SK-N-SH (cell line): ENCODE measurements at regions not wholly inside any gene's neighbourhood (a gene's known extent, or its start where the extent isn't known, plus 50 kb on each side); places are given as distances from the start of the nearest gene placed in this dataset.

ENCODE experiments used
- CTCF ChIA-PET: fragments of 300-600, 350-600 bp; formaldehyde crosslinking; extraction: SDS; loops from one replicate; lab custom pipeline; 2021; lab: Yijun Ruan, JAX
- POLR2A ChIA-PET: fragments of 350-600 bp; sonication (Branson Sonifier 250); formaldehyde crosslinking; extraction: SDS; loops from one replicate; lab custom pipeline; 2020; ENCODE audit warnings: antibody characterized with exemption, inconsistent platforms; lab: Yijun Ruan, JAX
- DNase-seq: peaks from one replicate; pipeline ENCODE4 v3.0.0; 2012
- H2AFZ ChIP-seq: fragments of 200-600 bp; sonication (generic); 2 replicates; pipeline ENCODE4 v1.8.1; 2016; ENCODE audit warnings: antibody characterized with exemption, mild to moderate bottlenecking, low read depth
- H3F3A ChIP-seq: fragments of 200-600 bp; sonication (generic); replicated peaks from 2 replicates; pipeline ENCODE3; 2016; ENCODE audit warnings: antibody characterized with exemption, mild to moderate bottlenecking; ENCODE audit not compliant: insufficient read depth
- H3K27ac ChIP-seq, 2 experiments: fragments of 200-500 bp in 1 of 2; fragments of 200-600 bp in 1 of 2; sonication (Bioruptor generic) in 1 of 2; sonication (generic), shearing (Covaris generic) in 1 of 2; 2 replicates each; pipeline versions ENCODE4 v1.5.1 to v1.6.1; 2014 to 2016; ENCODE audit warnings: low read depth in 2 of 2, inconsistent platforms in 1 of 2, low read length in 1 of 2, mild to moderate bottlenecking in 1 of 2, mixed read lengths in 1 of 2
- H3K27me3 ChIP-seq: fragments of 200-600 bp; sonication (generic), shearing (Covaris generic); 2 replicates; pipeline ENCODE4 v1.6.1; 2016; ENCODE audit warnings: mixed run types; ENCODE audit not compliant: insufficient read depth
- H3K36me3 ChIP-seq, 2 experiments: fragments of 200-500 bp in 1 of 2; fragments of 200-600 bp in 1 of 2; sonication (Bioruptor generic) in 1 of 2; sonication (generic) in 1 of 2; replicated peaks in 1 of 2; 2 replicates each; pipeline versions ENCODE3 to v1.5.1; 2014 to 2016; ENCODE audit warnings: low read length in 1 of 2, mild to moderate bottlenecking in 1 of 2; ENCODE audit not compliant: insufficient read depth in 2 of 2, control insufficient read depth in 1 of 2
- H3K4me1 ChIP-seq, 2 experiments: fragments of 200-500 bp in 1 of 2; fragments of 200-600 bp in 1 of 2; sonication (Bioruptor generic) in 1 of 2; sonication (generic), shearing (Covaris generic) in 1 of 2; 2 replicates each; pipeline versions ENCODE4 v1.5.1 to v1.6.1; 2014 to 2016; ENCODE audit warnings: low read depth in 1 of 2, low read length in 1 of 2, mixed run types in 1 of 2; ENCODE audit not compliant: insufficient read depth in 2 of 2, control insufficient read depth in 1 of 2
- H3K4me2 ChIP-seq: fragments of 200-600 bp; sonication (generic), shearing (Covaris generic); 2 replicates; pipeline ENCODE4 v1.6.1; 2017; ENCODE audit warnings: mixed run types
- H3K4me3 ChIP-seq, 2 experiments: fragments of 200-500 bp in 1 of 2; fragments of 200-600 bp in 1 of 2; sonication (Bioruptor generic) in 1 of 2; sonication (generic), shearing (Covaris generic) in 1 of 2; 2 replicates each; pipeline versions ENCODE4 v1.5.1 to v1.8.1; 2014 to 2016; ENCODE audit warnings: low read depth in 2 of 2, inconsistent platforms in 1 of 2, low read length in 1 of 2, mild to moderate bottlenecking in 1 of 2, mixed read lengths in 1 of 2, moderate library complexity in 1 of 2
- H3K79me2 ChIP-seq: fragments of 200-600 bp; sonication (generic); 2 replicates; pipeline ENCODE4 v1.8.1; 2017; ENCODE audit warnings: mild to moderate bottlenecking; ENCODE audit not compliant: insufficient read depth
- H3K9ac ChIP-seq: fragments of 200-600 bp; sonication (generic); 2 replicates; pipeline ENCODE4 v1.6.1; 2017; ENCODE audit warnings: mixed run types
- H3K9me2 ChIP-seq: fragments of 200-600 bp; sonication (generic); 2 replicates; pipeline ENCODE4 v1.6.1; 2017; ENCODE audit warnings: mixed run types
- H3K9me3 ChIP-seq: fragments of 200-600 bp; sonication (generic); 2 replicates; pipeline ENCODE4 v1.6.1; 2017; ENCODE audit warnings: mixed run types, mild to moderate bottlenecking, moderate library complexity
- H4K20me1 ChIP-seq: fragments of 200-600 bp; sonication (generic); 2 replicates; pipeline ENCODE4 v1.6.1; 2017; ENCODE audit warnings: mild to moderate bottlenecking, mixed run types; ENCODE audit not compliant: insufficient read depth
- ELF1 ChIP-seq: IDR thresholded peaks from 2 replicates; pipeline ENCODE4 v1.4.0; 2012
- FOXM1 ChIP-seq: IDR thresholded peaks from 2 replicates; pipeline ENCODE4 v1.4.0; 2012; ENCODE audit warnings: low read depth, mild to moderate bottlenecking
- GABPA ChIP-seq: IDR thresholded peaks from 2 replicates; pipeline ENCODE4 v1.4.0; 2012; ENCODE audit warnings: low read depth, mild to moderate bottlenecking
- IRF3 ChIP-seq: fragments of 150-350 bp; IDR thresholded peaks from 2 replicates; pipeline ENCODE4 v1.6.1; 2016; ENCODE audit warnings: mild to moderate bottlenecking, low read depth, low read length
- MXI1 ChIP-seq: IDR thresholded peaks from 2 replicates; pipeline ENCODE4 v1.6.1; 2012; ENCODE audit warnings: mild to moderate bottlenecking, low read depth, low read length, improper control_type of control experiment
- PBX3 ChIP-seq: IDR thresholded peaks from 2 replicates; pipeline ENCODE4; 2012
- RCOR1 ChIP-seq: fragments of 150-350 bp; IDR thresholded peaks from 2 replicates; pipeline ENCODE4 v1.6.1; 2017; ENCODE audit warnings: antibody characterized with exemption, low read length
- SMC3 ChIP-seq: IDR thresholded peaks from 2 replicates; pipeline ENCODE4 v1.6.1; 2012; ENCODE audit warnings: low read depth, low read length, improper control_type of control experiment
- TEAD4 ChIP-seq: IDR thresholded peaks from 2 replicates; pipeline ENCODE4 v1.4.0; 2012; ENCODE audit warnings: mild to moderate bottlenecking, borderline replicate concordance; ENCODE audit not compliant: insufficient read depth
- USF1 ChIP-seq: IDR thresholded peaks from 2 replicates; pipeline ENCODE4 v1.4.0; 2012; ENCODE audit warnings: low read depth, borderline replicate concordance
- YY1 ChIP-seq: IDR thresholded peaks from 2 replicates; pipeline ENCODE4 v1.4.0; 2012; ENCODE audit warnings: low read depth, mild to moderate bottlenecking
- WGBS: methylation state at CpG from one replicate; pipeline ENCODE4 v1.1.6; 2017; ENCODE audit warnings: low lambda C conversion rate; 5-methylcytosine and 5-hydroxymethylcytosine counted together

- TF ChIP-seq USF1 (no peak), MXI1 (no peak), RCOR1 (no peak), PBX3 (no peak), IRF3 (no peak), YY1 (no peak), ELF1 (no peak), SMC3 (no peak), TEAD4 (no peak)
- Histone ChIP-seq H3K4me3 (no peak overlapping the region), H3K4me2 (no peak overlapping the region), H2AFZ (no peak overlapping the region), H3K9me3 (no peaks in the 10 kb centered on the region), H3K9me2 (no peaks in the 10 kb centered on the region), H3K36me3 (no peaks in the 10 kb centered on the region), H3F3A (no peaks in the 10 kb centered on the region), H3K27ac (no peak overlapping the region), H3K79me2 (no peaks in the 10 kb centered on the region), H3K4me1 (no peaks in the 10 kb centered on the region), H4K20me1 (no peaks in the 10 kb centered on the region), H3K9ac (no peak overlapping the region), H3K27me3 (no peaks in the 10 kb centered on the region; the same call in 1 of the 2 replicates)
- POLR2A ChIA-PET, result no interaction called here
- CTCF ChIA-PET, result no interaction called here
- WGBS, result 37% methylated on average over 6 of the region's 16 CpGs
- DNase-seq, result no peak
Observed at GRCh38 chr22:48342016-48342415, 1485.7 kb downstream of the BRD1 start.

GRCh38 chr22:48340727-48341709 lies 1486.7 kb downstream of the BRD1 start:
- Histone ChIP-seq H3F3A (no peaks in the 10 kb centered on the region), H2AFZ (no peak overlapping the region), H3K9me3 (no peaks in the 10 kb centered on the region), H3K27ac (no peak overlapping the region), H3K4me1 (no peaks in the 10 kb centered on the region), H3K4me3 (no peak overlapping the region), H3K27me3 (no peaks in the 10 kb centered on the region; the same call in 1 of the 2 replicates), H3K9me2 (no peaks in the 10 kb centered on the region), H3K4me2 (no peak overlapping the region), H3K79me2 (no peaks in the 10 kb centered on the region), H3K9ac (no peak overlapping the region), H3K36me3 (no peaks in the 10 kb centered on the region), H4K20me1 (no peaks in the 10 kb centered on the region)
- DNase-seq, result no peak
- 13% methylated on average over 26 of the region's 29 CpGs for WGBS
- no peak for TF ChIP-seq ELF1
- no peak for TF ChIP-seq GABPA
- TF ChIP-seq PBX3, result no peak
- no peak for TF ChIP-seq SMC3
- no peak for TF ChIP-seq FOXM1
- CTCF ChIA-PET, result no interaction called here
- POLR2A ChIA-PET, result no interaction called here
